ENCODE measurements at regions not wholly inside any gene's neighbourhood (a gene's known extent, or its start where the extent isn't known, plus 50 kb on each side); places are given as distances from the start of the nearest gene placed in this dataset.

DNA sequence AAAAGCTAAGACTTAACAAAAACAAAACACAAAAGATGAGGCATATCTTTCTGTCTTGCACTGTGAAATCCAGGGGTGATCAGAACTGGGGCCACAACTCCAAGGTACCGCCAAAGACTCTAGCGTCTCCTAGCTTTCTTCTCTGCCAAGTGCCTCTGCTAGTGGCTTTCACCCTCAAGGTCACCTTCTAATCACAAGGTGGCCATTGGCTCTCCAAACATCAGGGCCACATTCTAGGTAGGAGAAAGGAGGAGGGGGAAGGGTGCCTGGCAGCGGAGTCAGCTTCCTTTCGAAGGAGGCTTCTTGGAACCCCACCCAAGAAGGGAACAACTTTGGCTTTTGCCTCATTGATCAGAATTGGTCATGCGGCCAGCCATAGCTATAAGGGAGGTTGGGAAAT, 168.8 kb upstream of the SMAD3 start (continued):
- TF ChIP-seq PHF8 (conservative IDR thresholded peaks at IDR 0.05; ENCODE audit: low read depth, low read length) = no peak
- TF ChIP-seq TAF1 (IDR thresholded peaks at IDR 0.05; ENCODE audit: low read depth, low read length) = no peak
- TF ChIP-seq POU5F1 (IDR thresholded peaks at IDR 0.05; ENCODE audit: low read depth, low read length) = no peak
- TF ChIP-seq GABPA (IDR thresholded peaks at IDR 0.05; ENCODE audit: borderline replicate concordance, insufficient read depth, low read length) = no peak
- TF ChIP-seq EP300 (IDR thresholded peaks at IDR 0.05; ENCODE audit: borderline replicate concordance in 1 of 2, low read depth in 2 of 2, low read length in 2 of 2) = no peak
- TF ChIP-seq SAP30 (IDR thresholded peaks at IDR 0.05; ENCODE audit: insufficient read depth, insufficient replicate concordance, low read length) = no peak
